GM13977 (cell line): ENCODE measurements at regions not wholly inside any gene's neighbourhood (a gene's known extent, or its start where the extent isn't known, plus 50 kb on each side); places are given as distances from the start of the nearest gene placed in this dataset.
"Not testable (repeated sequence)": the region's sequence is repeated elsewhere in the genome, so short reads cannot be mapped to it uniquely, and the experiment has no call there.

Source experiments
- DNase-seq: peaks from one replicate; pipeline ENCODE4 v3.0.0; 2012; ENCODE audit warnings: low spot score
- CTCF ChIP-seq: IDR thresholded peaks from 2 replicates; pipeline ENCODE4 v1.5.1; 2012; ENCODE audit warnings: mild to moderate bottlenecking, control low read depth; ENCODE audit not compliant: insufficient read depth; ENCODE audit errors: extremely low read depth, missing control alignments
- in situ Hi-C: fragments of 300-500 bp; cut with MboI; formaldehyde crosslinking; loops from one replicate; pipeline ENCODE4 v1.12.0; 2022; ENCODE audit warnings: low sequenced_read_pairs, low pct_unique_long_range_greater_than_20kb, mixed read lengths, inconsistent platforms; ENCODE audit not compliant: unreplicated experiment

GRCh38 chrX:989959-990510 lies 222.4 kb downstream of the CRLF2 start:
- TF ChIP-seq CTCF, result no peak
- in situ Hi-C loops, result no loop called here
- peak; percentile 76 for DNase-seq

- in situ Hi-C loops, DNase-seq: not testable (repeated sequence)
Measured at GRCh38 chrX:988530-988929, 223.9 kb downstream of the CRLF2 start.

GRCh38 chrX:981791-982626 lies 230.4 kb downstream of the CRLF2 start:
- in situ Hi-C loops, result no loop called here
- no peak for TF ChIP-seq CTCF
- DNase-seq, result no peak

GRCh38 chrX:980587-981235 lies 231.7 kb downstream of the CRLF2 start:
- no peak for DNase-seq
- in situ Hi-C loops, result no loop called here
- no peak for TF ChIP-seq CTCF

- in situ Hi-C loops, DNase-seq: not testable (repeated sequence)
Measured at GRCh38 chrX:979127-979526, 233.3 kb downstream of the CRLF2 start.

GRCh38 chrX:973010-973632 lies 239.3 kb downstream of the CRLF2 start:
- TF ChIP-seq CTCF, result no peak
- in situ Hi-C loops, result no loop called here
- no peak for DNase-seq

GRCh38 chrX:968148-968965 lies 244.1 kb downstream of the CRLF2 start:
- TF ChIP-seq CTCF, result no peak
- in situ Hi-C loops, result no loop called here
- no peak for DNase-seq
